Epithelial cell of proximal tubule (primary cell): ENCODE measurements at regions not wholly inside any gene's neighbourhood (a gene's known extent, or its start where the extent isn't known, plus 50 kb on each side); places are given as distances from the start of the nearest gene placed in this dataset.

ENCODE experiments used
- DNase-seq: peaks from one replicate; pipeline ENCODE4 v3.0.0-alpha.2; 2011; ENCODE audit warnings: low read depth
- H3K4me3 ChIP-seq: 2 replicates; pipeline ENCODE4 v1.5.1; 2011; ENCODE audit warnings: low read depth, mild to moderate bottlenecking, low read length
- CTCF ChIP-seq: conservative IDR thresholded peaks from 2 replicates; pipeline ENCODE4 v1.5.1; 2012; ENCODE audit warnings: low read depth, mild to moderate bottlenecking, low read length

- no peak for TF ChIP-seq CTCF
- H3K4me3 ChIP-seq, result no peak overlapping the region
- no peak for DNase-seq
These were observed 1108.1 kb downstream of the TSN start for GRCh38 chr2:122863532-122863931.

- DNase-seq, result no peak
- no peak for TF ChIP-seq CTCF
- H3K4me3 ChIP-seq, result no peak overlapping the region
These were observed 1109.3 kb downstream of the TSN start for GRCh38 chr2:122864728-122865127.

DNA sequence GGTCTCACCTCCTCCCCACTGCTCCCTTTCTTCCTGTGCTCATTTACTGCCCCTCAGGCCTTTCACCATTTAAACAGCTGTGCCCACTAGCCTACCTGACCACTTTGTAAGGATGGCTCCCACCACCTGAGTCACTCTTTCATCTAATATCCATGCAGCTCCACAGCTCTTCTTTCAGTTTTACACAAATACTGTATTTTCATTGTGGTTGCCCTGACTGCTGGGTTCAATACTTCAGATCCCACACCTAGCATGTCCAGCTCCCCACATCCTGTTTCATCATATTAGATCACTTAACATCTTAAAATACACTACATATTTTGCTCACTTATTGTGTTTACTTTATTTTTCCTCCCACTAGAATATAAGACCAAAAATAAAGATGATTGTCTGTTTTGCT, 1110.6 kb downstream of the TSN start:
- no peak overlapping the region for H3K4me3 ChIP-seq
- DNase-seq, result no peak
- no peak for TF ChIP-seq CTCF

GRCh38 chr2:122867941-122868340, 1112.5 kb downstream of the TSN start:
- H3K4me3 ChIP-seq, result no peak overlapping the region
- DNase-seq, result no peak
- TF ChIP-seq CTCF, result no peak

GRCh38 chr2:122868646-122869275, 1113.3 kb downstream of the TSN start:
- TF ChIP-seq CTCF, result no peak
- H3K4me3 ChIP-seq, result no peak overlapping the region
- no peak for DNase-seq

DNA sequence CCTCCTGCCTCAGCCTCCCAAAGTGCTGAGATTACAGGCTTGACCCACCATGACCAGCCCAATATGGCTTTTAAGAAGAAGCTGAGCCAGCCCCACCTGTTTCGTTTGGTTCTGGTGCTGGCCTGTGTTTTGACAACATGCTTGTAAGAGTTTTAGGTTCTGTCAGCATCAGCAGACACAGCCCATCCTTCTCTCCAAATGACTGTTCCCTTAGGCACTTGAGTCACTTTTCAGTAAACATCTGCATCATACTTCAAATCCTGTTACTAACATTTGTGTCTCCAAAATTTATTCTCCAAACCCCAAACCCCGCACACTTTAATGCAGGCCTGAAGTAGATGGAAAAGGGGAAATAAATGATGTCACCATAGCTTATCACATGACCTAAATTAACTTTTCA, 1118.5 kb downstream of the TSN start:
- H3K4me3 ChIP-seq, result no peak overlapping the region
- DNase-seq, result no peak
- TF ChIP-seq CTCF, result no peak

GRCh38 chr2:122875091-122875865, 1119.8 kb downstream of the TSN start:
- no peak overlapping the region for H3K4me3 ChIP-seq
- no peak for DNase-seq
- TF ChIP-seq CTCF, result no peak
